ENCODE measurements at regions not wholly inside any gene's neighbourhood (a gene's known extent, or its start where the extent isn't known, plus 50 kb on each side); places are given as distances from the start of the nearest gene placed in this dataset.

DNA sequence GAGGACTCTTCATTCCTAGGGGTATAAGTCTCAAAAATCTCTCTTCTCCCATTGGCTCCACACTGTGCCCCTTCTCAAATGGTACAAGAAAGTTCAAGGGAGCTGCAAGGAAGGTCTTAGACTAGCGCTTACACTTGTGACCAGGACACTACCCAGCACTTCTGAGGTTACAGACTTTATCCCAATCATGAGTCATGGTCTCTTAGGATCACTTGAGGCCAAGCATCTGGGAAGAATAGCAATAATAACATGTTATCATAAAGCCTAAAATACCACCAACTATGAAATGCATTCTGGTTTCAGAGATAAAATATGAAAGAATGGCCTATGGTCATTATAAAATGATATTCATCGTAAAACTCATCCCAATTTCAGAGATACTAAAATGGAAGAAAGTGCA, 309.9 kb upstream of the PKDCC start:
- no peak for DNase-seq

DNA sequence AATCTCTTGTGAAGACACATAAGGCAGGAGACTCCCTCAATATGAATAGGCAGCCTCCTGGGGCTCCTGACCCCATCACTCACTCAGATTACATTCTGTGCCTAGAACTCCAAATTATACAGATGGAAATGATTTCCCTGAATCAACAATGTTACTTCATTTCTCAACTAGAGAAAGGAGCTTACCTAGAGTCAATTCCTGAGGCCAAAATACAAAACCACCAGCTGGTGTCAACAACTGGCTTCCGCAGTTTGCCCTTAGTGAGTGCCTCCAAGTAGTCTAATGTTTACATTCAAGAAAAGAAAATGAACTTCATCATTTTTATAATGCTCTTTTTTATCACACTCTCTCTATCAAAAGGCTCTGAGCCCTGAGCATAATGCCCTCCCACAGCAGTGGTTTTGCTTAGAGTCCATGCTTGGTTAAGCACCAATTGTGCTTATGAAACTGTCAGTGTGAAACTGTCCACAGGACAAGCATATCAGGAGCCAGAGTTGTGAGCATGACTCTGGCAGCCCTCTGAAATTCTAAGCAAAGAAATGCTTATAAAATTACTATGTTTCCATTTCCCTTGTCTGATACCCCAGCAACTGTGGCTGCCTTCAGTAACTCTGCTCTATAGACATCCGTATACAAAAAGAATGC, 305.7 kb upstream of the PKDCC start:
- DNase-seq = no peak

DNA sequence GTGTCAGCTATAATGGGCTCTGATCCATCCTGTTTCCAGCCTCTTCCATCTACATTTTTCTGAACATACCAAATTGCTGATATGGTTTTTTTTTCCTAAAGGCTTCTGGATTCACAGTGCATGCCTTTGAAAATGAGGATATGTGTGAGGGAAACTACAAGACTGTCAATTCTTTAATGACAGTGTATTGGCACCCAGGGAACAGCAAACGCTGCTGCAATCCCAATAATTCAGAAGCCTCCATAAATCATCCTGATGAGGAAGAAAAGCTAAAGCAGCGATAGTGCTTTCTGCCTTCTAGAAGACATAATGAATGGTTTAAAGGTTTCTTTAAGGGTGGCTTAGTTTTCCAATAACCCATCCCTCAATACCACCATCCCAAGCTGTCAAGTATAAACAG, 304.5 kb upstream of the PKDCC start:
- no peak for DNase-seq

DNA sequence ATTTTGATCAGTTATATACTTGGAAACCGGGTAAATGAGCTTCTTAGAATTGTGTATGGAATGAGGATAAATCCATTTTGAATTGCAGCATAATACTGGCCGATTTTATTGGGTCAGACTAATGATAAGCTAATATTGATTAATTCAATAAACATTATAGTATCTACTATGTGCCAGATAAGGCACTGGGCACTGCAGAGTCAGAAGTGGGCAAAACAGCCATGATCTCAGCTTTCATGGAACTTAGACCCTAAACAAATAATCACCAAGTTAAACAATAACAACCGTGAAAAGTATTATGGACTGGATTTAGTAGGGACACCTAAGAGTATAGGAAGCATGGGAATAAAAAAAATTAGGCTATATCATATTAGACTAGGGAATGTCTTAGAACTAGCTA, 297.0 kb upstream of the PKDCC start:
- DNase-seq = no peak

DNA sequence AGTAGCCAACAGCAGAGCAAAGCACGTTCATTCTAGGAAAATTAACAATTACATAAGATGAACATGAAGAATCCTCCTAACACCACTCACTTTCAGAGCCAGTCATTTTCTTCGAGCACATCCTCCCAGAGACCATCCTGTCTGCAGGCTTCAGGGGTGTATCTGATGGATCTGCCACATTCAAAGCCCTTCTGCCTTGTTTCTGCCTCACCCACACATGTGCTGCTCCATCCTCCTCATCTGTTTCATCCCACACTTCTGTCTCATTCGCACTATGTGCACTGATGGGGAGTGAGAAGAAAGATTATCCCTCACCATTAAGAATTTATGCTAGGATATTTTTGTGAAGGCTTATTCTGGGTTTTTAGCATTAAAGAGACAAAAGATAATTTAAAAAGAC, 287.9 kb upstream of the PKDCC start:
- DNase-seq = no peak

DNA sequence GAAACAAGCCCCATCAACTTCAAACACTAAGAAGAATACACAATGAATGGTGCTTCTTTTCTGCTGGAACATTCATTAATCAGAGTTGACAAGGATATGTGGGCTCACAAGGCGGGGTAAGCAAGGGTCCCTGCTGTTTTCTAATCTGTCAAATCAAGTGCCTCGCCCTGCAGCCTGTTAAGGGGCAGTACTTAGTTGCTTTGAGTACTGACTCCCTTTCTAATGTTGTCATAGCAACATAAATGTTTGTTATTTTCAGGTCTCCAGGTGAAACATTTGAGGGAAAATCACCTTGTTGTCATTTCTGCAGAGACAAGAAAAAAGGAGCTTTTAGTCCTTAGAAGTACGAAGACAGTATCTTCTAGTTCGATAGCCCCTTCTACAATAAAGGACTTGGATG, 284.7 kb upstream of the PKDCC start:
- no peak for DNase-seq

DNA sequence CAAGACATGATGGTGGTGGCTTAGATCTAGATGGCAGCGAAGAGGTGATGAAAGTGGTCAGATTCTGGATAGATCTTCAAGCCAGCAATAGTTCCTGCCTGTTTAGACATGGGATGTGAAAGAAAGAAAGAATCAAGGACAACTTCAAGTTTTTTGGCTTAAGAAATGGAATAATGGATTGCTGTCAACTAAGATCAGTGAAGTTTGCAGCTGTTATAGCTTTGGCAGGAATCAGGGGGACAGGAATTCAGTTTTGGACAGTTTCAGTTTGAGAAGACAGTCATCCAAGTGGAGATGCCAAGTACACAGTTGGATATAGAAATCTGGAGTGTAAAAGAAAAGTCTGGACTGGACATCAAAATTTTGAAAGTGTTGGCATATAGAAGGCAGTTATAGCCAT, 283.7 kb upstream of the PKDCC start:
- no peak for DNase-seq

DNA sequence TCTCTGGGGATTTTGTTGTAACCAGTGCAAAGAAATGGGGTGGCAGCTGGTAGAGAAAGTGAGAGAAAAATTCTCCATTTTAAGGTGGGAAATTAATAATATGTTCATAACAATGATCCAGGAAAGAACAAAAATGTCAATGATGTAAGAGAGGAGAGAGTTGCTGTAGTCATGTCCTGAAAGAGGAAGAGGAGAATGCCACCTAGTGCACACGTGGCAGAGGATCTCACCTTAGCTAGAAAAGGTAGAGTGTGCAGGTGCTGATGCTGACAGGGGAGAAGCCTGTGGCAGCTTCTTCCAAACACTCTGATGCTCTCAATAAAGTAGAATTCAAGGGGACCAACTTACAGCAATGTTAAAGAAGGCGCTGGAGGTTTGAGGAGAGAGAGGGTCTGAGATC, 282.9 kb upstream of the PKDCC start:
- DNase-seq = no peak

DNA sequence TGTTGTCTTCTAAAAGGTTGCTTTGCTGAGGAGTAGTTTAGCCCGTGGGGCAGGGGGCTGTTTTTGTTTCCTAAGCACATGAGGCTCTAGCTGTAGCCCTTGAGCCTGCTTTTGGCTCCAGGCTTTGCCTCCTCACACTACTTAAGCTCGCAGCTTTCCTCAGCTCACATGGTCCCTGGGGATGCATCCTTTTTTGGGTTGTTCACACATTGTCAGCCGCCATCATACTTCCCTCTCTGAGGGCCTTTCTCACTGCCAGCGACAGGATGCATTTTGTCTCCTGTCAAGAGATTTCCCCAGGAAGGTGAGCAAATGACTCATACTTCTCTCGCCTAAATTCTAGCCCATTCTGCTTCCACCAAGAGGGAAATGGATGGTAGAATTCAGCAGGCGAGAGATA, 279.5 kb upstream of the PKDCC start:
- no peak for DNase-seq

DNA sequence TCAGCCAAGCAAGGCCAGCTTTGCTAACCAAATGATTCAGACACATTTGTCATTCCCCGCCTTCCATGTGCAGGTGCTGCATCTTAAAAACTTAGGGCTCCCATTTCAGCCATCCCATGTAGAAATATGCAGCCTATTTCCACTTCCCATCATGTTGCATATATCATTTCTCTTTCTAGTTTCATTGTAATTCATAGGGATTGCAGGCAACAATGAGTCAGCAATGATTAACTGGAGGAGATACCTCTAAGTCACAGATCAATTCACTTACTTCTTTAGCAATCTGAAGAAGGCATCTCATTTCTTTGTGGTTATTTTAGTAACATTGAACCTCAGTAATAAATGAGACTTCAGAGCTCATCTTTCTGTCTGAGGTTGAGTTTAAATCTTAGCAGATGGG, 276.1 kb upstream of the PKDCC start:
- no peak for DNase-seq

DNA sequence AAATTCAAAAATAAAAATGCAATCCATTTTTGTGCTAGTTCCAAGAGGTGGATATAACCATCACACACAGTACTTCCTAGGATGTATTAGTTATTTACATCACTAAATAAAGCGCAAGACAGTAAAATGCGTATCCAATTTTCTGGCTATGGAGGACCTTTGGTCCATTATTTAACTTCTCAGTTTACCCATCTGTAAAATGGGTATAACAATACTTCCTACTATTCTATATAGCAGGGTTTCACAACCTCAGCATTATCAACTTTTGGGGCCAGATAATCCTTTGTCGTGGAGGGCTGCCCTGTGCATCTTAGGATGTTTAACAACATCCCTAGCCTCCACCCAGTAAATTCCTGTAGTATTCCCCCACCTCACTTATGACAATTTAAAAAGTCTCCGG, 275.1 kb upstream of the PKDCC start:
- DNase-seq = no peak

DNA sequence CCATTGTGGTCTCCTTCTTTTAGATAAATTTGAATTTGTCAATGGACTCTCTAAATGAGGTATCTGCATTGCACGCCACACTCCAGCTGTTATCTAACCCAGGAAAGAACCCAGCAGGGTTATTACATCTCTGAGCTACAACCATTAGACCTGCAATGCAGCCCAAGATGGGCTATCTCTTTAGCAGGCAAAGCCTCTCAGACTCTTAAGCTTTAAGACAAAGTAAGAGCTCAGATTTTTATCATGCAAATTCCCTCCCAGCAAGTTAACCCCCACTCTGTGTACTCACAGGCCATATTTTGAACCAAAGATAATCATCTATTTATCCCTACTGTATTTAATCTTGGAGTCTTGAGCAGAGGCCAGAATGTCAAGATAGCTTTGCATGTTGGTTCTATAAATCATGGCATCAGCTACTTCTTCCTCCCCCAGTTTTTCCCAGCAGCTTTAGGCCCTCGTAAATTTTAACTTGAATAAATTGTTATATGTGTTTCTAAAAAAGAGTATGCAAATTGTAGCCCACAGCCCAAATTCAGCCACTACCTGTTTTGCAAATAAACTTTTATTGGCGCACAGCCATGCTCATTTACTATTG, 273.7 kb upstream of the PKDCC start:
- no peak for DNase-seq

DNA sequence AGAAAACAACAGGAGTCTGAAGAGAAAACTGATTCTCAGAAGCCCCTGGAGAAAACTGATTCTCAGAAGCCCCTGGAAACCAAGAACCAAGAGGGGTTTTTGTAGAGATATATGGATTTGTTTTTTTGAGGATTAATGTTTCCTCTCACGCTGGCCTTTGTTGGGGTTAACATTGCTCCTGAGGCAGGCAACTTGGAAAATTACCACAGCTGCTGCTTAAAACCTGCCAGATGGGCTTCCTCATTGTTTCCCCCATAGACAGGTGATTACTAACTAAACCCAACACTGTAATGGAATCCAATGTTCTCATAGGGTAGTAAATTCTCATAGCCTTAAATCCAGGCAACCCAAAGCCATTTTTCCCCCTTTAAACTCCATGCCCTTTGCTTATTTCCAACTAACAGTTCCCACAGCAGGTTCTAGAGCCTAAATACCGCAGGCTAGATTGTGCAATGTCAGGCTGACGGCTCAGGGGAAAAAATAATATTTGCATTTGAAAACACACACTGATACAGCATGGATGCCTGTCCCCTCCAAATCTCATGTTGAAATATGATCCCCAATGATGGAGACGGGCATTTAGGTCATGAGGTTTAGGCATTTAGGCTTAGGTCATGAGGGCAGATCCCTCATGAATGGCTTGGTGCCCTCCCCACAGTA, 272.3 kb upstream of the PKDCC start:
- DNase-seq = no peak

DNA sequence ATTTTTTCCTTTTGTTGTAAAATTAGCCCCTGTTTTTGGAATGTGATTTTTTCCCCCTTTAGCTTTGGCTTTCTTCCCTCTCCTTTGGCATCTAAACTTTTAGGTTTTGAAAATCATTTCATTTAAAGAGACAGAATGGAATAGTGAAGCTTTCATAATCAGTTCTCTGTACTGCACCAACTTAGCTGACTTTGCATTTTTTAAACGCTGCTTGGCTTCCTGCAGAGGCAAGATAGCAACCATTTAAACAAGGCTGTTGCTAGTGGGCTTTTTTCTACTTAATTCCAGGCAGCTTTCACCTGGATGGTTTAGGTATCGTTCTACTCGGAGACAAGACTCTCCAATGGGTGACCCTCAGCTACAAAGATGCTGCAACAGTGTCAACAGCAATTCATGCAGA, 267.9 kb upstream of the PKDCC start:
- DNase-seq = no peak

DNA sequence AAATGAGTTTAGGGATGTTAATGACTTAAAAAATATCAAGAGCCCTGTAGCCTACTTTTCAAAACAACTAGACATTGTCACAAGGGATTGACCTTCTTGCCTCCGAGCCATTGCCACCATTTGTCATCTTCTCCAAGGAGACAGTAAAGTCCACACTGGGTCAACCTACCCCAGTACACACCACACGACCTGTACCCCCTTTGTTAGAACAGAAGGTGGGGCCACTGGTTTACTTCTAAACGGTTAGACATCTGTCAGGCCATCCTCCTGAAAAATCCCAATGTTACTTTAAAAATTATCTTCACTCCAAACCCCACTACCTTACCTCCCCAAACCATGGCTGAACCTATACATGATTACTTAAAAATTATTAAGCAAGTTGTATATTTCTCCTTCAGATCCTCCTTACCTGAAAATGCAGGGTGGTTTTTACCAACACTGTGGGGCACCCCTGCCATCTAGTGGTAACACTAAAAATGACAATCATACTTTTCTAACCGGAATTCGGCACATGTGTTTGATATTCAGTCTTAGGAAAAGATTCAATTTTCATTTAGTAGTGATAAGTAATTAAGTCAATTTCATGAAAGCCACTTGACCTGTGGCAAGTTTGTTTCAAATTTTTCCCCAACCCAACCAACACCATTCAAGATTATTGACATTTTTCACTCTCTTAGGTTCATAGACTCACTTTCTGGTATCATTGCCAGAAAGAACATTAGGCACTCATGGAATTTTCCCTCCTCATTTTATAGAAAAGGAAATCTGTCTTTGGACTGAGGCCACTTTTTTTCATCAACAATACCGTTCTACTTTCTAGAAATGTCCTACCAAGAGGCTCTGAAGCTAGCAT, 265.3 kb upstream of the PKDCC start:
- DNase-seq = no peak

DNA sequence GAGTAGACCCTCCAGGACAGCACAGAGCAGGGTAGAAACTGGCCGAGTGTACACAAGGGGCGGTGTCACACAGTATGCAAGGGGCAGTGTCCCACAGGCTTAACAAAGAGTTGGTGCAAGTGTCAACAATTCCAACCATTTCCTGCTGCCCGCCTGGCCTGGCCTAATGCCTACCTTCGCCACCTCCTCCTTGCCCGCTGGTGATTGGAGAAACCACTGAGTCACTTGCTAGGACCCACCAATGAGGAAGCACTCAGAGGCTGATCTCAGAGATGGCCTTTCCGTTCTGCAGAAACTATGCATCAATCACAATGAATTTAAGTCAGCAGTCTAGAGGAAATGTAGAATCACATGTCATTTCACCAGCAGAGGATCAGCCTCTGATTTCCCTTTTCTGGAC, 263.3 kb upstream of the PKDCC start:
- DNase-seq = no peak

DNA sequence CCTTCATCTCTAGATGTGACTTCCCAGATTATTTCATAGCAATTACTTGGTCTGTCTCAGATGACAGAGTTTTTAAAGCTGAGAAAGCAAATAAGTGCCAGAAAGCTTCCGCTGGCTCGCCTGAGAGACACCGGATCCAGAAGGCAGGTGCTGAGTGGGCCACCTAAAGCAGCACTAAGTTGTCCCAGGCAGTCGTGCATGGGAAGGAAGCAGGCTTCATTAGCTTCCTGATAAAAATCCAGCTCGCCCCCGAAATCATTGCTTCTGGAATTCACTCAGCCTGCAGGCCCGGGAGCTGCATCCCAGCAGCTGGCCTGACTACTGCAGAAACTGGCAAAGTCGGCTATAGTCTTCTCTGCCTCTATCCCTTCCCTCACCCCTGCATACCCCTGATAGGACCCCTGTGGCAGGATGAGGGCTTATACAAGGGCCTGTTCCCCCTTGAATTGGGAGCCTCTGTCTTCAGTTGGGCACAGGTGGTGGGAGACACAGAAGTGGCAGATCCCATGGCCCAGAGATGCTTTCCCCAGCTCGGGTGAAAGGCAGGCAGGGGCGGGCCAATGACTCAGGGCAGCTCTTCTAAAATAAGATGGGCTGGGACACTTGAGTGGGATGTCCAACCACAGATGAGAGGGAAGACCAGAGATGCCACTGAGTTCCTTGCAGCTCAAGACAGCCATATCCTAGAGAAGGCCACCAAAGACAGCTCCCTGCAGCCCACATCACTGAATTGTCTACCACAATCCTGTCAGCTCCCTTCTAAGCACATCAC, 262.4 kb upstream of the PKDCC start:
- DNase-seq = no peak

DNA sequence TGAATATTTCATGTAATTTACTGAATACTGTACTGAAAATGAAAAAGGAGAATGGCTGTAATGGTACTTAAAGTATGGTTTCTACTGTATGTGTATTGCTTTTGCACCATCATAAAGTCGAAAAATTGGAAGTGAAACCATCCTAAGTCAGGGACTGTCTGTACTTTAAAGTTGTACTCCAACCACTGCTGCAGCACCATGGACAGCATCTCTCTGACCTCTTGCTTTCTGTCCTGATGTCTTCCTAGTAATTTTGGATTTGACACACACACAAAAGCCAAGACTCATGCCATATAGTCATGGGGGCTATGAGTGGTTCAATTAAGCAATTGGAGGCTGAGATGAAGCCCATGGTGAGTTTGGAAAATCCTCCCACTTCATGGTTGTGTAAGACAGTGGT, 256.3 kb upstream of the PKDCC start:
- DNase-seq = no peak

DNA sequence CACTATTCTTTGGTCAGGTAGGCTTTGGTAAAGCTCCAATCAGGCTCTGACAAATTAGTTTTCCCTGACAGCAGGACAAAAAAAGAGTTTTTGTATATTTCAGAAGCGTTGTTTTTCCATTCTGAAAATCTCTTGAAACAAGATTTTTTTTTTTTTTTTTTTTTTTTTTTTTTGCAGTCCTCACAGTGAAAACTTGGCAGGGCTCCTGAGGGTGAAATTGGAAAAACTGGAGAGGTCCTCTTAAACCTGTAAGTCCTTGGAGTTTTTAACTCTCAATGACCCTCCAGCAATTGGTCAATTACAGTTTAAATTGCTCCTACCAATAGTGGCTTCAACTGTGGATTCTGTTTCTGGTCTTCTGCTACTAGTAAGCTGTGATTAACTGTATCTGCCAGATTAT, 244.5 kb upstream of the PKDCC start:
- no peak for DNase-seq

DNA sequence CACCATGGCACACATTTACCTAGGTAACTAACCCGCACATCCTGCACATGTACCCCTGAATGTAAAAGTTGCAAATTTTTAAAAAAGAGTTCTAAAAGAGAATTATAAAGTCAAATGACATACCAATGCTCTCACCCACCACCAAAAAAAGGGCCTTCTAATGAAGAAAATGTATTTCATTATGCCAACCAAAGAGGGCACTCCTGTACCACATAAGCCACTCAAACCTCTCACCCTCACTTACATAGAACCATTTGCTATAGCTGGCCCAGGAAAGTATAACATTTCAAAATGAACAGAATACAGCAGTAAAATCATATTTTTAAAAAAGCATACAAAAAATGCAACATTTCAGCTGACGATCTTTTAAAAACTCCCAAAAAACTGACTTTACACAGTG, 241.5 kb upstream of the PKDCC start:
- DNase-seq = no peak

DNA sequence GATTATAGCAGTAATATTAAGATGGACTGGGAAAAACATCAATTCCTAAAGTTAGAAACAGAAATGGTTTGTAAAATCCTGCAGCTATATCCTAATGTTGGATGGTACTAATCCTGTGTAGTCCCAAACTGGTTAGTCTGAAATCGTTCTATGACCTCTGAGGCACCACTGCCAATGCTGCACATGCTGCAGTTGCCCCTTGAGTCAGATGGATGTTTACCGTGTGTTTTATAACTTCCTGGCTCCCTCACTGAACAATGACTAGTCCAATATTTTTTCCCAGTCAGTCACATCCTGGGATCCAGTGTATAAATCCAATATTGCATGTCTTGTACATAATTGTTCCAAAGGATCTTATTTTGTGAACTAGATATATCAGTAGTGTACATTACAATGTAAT, 226.7 kb upstream of the PKDCC start:
- no peak for DNase-seq

DNA sequence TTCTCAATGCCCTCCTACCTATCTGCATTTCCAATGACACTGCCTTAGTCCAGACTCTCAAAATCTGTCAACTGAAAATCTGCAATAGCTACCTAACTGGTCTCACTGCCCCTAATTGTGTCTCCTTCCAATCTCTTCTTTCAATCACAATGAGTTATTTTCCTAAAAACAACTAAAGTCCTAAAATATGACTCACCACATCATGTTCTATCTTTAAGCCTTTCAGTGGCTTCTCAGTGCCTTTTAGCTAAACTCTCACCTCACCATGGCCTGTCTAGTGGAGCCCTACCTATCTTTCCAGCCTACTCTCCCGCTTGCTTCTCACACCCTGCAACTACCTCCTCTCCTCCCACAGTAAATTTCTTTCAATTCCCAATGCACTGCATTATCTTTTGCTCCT, 220.9 kb upstream of the PKDCC start:
- DNase-seq = no peak

DNA sequence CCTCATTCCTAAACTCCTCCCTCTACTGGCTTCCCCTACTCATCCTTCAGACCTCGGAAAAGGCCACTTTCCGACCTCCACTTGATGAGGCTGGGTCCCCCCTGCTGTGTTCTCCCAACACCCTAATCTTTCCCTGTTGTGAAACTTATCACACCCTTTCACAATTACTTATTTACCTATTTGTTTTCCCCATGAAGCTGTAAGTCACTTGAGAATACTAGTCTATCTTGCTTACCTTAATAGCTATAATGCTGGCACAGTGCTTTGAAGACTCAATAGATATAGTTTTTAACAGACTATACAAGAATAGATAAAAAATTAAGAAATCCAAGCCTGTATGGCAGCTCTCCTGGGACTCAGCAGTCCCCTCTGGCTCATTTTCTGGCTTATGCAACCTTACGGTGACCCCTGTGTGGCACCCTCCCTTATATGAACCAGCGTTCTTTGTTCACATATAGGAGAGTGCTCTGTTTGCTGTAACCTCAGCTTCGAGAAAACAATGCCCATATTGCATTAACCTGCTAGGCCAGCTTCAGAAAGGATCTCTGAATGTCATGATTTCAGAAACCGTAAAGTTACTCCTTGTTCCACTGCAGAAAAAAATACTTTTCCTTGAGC, 220.4 kb upstream of the PKDCC start:
- DNase-seq = no peak

Measured in activated naive CD4-positive, alpha-beta T cell treated with anti-CD3 and anti-CD28 coated beads, Interleukin-2, amount 50 U/mL, for 16 hours (primary cell).